GM12878 (cell line): ENCODE measurements at regions not wholly inside any gene's neighbourhood (a gene's known extent, or its start where the extent isn't known, plus 50 kb on each side); places are given as distances from the start of the nearest gene placed in this dataset.

Source experiments
- CBX3 ChIP-seq: fragments of 200-600 bp; sonication (generic); IDR thresholded peaks from 2 replicates; pipeline ENCODE4 v1.6.1; 2016; ENCODE audit warnings: low read depth, borderline replicate concordance
- EGR1 ChIP-seq, 2 experiments: IDR thresholded peaks; 1 replicate in 1 of 2; 2 replicates in 1 of 2; pipeline ENCODE4 v1.6.1; 2011 to 2012; ENCODE audit warnings: low read depth in 2 of 2, low read length in 2 of 2, borderline replicate concordance in 1 of 2, mild to moderate bottlenecking in 1 of 2, moderate library complexity in 1 of 2
- EP300 ChIP-seq, 2 experiments: fragments of 150-350 bp in 1 of 2; IDR thresholded peaks; 2 replicates each; pipeline ENCODE4 v1.6.1; 2011 to 2012; ENCODE audit warnings: low read depth in 2 of 2, low read length in 2 of 2, borderline replicate concordance in 1 of 2, improper control_type of control experiment in 1 of 2, inconsistent platforms in 1 of 2; ENCODE audit not compliant: control insufficient read depth in 1 of 2
- ETV6 ChIP-seq, 2 experiments: fragments of 450-650 bp in 1 of 2; IDR thresholded peaks in 1 of 2; conservative IDR thresholded peaks in 1 of 2; 2 replicates each; pipeline ENCODE4 v1.6.1; 2014; ENCODE audit warnings: antibody characterized with exemption in 1 of 2, borderline replicate concordance in 1 of 2, low read depth in 1 of 2, mild to moderate bottlenecking in 1 of 2, moderate library complexity in 1 of 2
- JUNB ChIP-seq: IDR thresholded peaks from 2 replicates; pipeline ENCODE4 v1.6.1; 2016; ENCODE audit warnings: antibody characterized with exemption, mild to moderate bottlenecking
- RCOR1 ChIP-seq: conservative IDR thresholded peaks from 2 replicates; pipeline ENCODE4 v1.6.1; 2012; ENCODE audit warnings: low read depth, low read length, improper control_type of control experiment
- TF ChIP-seq, protein P1 (sequence below), 3 experiments: IDR thresholded peaks in 2 of 3; conservative IDR thresholded peaks in 1 of 3; 2 replicates each; pipeline ENCODE4 v1.5.1; 2011; ENCODE audit warnings: low read depth in 3 of 3, low read length in 3 of 3, mild to moderate bottlenecking in 3 of 3, control low read depth in 2 of 3, moderate library complexity in 2 of 3, inconsistent platforms in 1 of 3, mixed read lengths in 1 of 3; ENCODE audit not compliant: control insufficient read depth in 2 of 3, insufficient read depth in 1 of 3; ENCODE audit errors: extremely low read depth in 1 of 3

- TF ChIP-seq EP300 (IDR thresholded peaks at IDR 0.05; ENCODE audit: borderline replicate concordance in 1 of 2, control insufficient read depth in 1 of 2, low read depth in 2 of 2, low read length in 2 of 2) (no peak), CBX3 (no peak), RCOR1 (no peak), JUNB (0 out of 2 replicates have a peak, but pooled peaks have one; percentile 24), ETV6 (conservative IDR thresholded peaks at IDR 0.05 in 1 of 2, IDR thresholded peaks at IDR 0.05 in 1 of 2; ENCODE audit: borderline replicate concordance in 1 of 2, low read depth in 1 of 2) (no peak), EGR1 (IDR thresholded peaks at IDR 0.05; ENCODE audit: borderline replicate concordance in 1 of 2, low read depth in 2 of 2, low read length in 2 of 2) (no peak)
- TF ChIP-seq, protein P1, sequence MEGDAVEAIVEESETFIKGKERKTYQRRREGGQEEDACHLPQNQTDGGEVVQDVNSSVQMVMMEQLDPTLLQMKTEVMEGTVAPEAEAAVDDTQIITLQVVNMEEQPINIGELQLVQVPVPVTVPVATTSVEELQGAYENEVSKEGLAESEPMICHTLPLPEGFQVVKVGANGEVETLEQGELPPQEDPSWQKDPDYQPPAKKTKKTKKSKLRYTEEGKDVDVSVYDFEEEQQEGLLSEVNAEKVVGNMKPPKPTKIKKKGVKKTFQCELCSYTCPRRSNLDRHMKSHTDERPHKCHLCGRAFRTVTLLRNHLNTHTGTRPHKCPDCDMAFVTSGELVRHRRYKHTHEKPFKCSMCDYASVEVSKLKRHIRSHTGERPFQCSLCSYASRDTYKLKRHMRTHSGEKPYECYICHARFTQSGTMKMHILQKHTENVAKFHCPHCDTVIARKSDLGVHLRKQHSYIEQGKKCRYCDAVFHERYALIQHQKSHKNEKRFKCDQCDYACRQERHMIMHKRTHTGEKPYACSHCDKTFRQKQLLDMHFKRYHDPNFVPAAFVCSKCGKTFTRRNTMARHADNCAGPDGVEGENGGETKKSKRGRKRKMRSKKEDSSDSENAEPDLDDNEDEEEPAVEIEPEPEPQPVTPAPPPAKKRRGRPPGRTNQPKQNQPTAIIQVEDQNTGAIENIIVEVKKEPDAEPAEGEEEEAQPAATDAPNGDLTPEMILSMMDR (IDR thresholded peaks at IDR 0.05 in 2 of 3, conservative IDR thresholded peaks at IDR 0.05 in 1 of 3; ENCODE audit: control insufficient read depth in 2 of 3, extremely low read depth in 1 of 3, insufficient read depth in 1 of 3, low read depth in 3 of 3, low read length in 3 of 3) = no peak
Measured at GRCh38 chr10:44020322-44021111, 364.4 kb downstream of the CXCL12 start.
